Sigmoid colon (tissue), 3 donors: ENCODE measurements at regions not wholly inside any gene's neighbourhood (a gene's known extent, or its start where the extent isn't known, plus 50 kb on each side); places are given as distances from the start of the nearest gene placed in this dataset.

Source experiments
- POLR2A ChIP-seq, 2 donors: fragments of 450-650 bp; IDR thresholded peaks; one replicate each; pipeline ENCODE4 v1.6.1; 2016; ENCODE audit warnings: antibody characterized with exemption in 2 of 2, mild to moderate bottlenecking in 2 of 2, moderate library complexity in 2 of 2
- TF ChIP-seq, protein P1 (sequence below), 4 experiments: fragments of 450-650 bp in 3 of 4; fragments of 200-600 bp in 1 of 4; IDR thresholded peaks; one replicate each; pipeline ENCODE4 v1.5.1; 2016 to 2019; ENCODE audit warnings: antibody characterized with exemption in 4 of 4, mild to moderate bottlenecking in 3 of 4, moderate library complexity in 2 of 4

DNA sequence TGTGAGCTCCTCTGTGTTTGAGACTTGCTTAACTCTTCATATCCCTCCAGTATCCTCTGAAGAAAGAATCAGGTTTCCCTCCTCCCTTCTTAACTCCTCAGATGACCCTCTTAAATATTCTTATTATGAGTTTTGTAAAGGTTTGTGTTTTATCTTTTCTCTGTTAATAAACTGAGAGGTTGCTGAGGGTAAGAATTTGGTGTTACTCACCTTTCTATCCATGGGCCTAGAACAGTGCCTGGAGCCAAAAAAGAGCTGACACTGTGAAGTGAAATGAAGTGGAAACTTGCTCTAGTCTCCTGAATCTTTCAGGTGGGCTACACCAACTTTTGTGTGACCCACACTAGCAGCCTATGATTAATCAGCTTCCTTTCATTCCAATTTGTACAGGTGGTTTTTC is 208.4 kb downstream of the CSNK1G3 start:
- TF ChIP-seq, protein P1, sequence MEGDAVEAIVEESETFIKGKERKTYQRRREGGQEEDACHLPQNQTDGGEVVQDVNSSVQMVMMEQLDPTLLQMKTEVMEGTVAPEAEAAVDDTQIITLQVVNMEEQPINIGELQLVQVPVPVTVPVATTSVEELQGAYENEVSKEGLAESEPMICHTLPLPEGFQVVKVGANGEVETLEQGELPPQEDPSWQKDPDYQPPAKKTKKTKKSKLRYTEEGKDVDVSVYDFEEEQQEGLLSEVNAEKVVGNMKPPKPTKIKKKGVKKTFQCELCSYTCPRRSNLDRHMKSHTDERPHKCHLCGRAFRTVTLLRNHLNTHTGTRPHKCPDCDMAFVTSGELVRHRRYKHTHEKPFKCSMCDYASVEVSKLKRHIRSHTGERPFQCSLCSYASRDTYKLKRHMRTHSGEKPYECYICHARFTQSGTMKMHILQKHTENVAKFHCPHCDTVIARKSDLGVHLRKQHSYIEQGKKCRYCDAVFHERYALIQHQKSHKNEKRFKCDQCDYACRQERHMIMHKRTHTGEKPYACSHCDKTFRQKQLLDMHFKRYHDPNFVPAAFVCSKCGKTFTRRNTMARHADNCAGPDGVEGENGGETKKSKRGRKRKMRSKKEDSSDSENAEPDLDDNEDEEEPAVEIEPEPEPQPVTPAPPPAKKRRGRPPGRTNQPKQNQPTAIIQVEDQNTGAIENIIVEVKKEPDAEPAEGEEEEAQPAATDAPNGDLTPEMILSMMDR (IDR thresholded peaks at IDR 0.05), result no peak
- no peak for TF ChIP-seq POLR2A (IDR thresholded peaks at IDR 0.05)
